HL-60 (cell line): ENCODE measurements at regions not wholly inside any gene's neighbourhood (a gene's known extent, or its start where the extent isn't known, plus 50 kb on each side); places are given as distances from the start of the nearest gene placed in this dataset.

Experiments used
- CTCF ChIP-seq: IDR thresholded peaks from one replicate; pipeline ENCODE4 v1.5.1; 2011; ENCODE audit warnings: low read length, control low read depth, inconsistent platforms; ENCODE audit not compliant: insufficient read depth
- GABPA ChIP-seq: IDR thresholded peaks from 2 replicates; pipeline ENCODE4 v1.6.1; 2012; ENCODE audit warnings: low read depth
- POLR2AphosphoS5 ChIP-seq: IDR thresholded peaks from 2 replicates; pipeline ENCODE4 v1.6.1; 2012; ENCODE audit warnings: low read depth
- REST ChIP-seq: IDR thresholded peaks from 2 replicates; pipeline ENCODE4 v1.6.1; 2012; ENCODE audit warnings: low read depth; ENCODE audit not compliant: insufficient replicate concordance
- SPI1 ChIP-seq: IDR thresholded peaks from 2 replicates; pipeline ENCODE4 v1.6.1; 2012; ENCODE audit warnings: low read depth, mild to moderate bottlenecking, borderline replicate concordance

- TF ChIP-seq CTCF: no peak
- TF ChIP-seq POLR2AphosphoS5: no peak
- TF ChIP-seq GABPA: no peak
- TF ChIP-seq REST: no peak
- TF ChIP-seq SPI1: no peak
These were observed 469.4 kb downstream of the INSC start for GRCh38 chr11:15584158-15584557.
